ENCODE measurements at regions not wholly inside any gene's neighbourhood (a gene's known extent, or its start where the extent isn't known, plus 50 kb on each side); places are given as distances from the start of the nearest gene placed in this dataset.

DNA sequence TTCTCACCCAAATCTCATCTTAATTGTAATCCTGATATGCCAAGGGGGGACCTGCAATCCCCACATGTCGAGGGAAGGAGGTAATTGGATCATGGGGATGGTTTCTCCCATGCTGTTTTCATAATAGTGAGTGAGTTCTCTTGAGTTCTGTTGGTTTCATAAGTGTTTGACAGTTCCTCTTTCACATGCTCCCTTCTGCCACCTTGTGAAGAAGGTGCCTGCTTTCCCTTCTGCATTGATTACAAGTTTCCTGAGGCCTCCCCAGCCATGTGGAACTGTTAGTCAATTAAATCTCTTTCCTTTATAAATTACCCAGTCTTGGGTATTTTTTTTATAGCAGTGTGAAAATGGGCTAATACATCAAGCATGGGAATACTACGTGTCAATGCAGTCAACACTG lies 925.0 kb upstream of the MAN1A1 start:
- no peak overlapping the region for H3K9ac ChIP-seq

More for the DNA sequence above, 925.0 kb upstream of the MAN1A1 start:
- no peak for DNase-seq
- Histone ChIP-seq H3K4me2 (no peak overlapping the region), H3K9me2 (no peaks in the 10 kb centered on the region), H2AFZ (ENCODE audit: low read depth) (no peak overlapping the region), H3K27me3 (ENCODE audit: insufficient read depth) (no peaks in the 10 kb centered on the region), H3F3A (replicated peaks; ENCODE audit: insufficient read depth) (no peaks in the 10 kb centered on the region), H3K27ac (ENCODE audit: low read depth in 2 of 2, low read length in 1 of 2) (no peak overlapping the region), H3K4me1 (ENCODE audit: control insufficient read depth in 1 of 2, insufficient read depth in 2 of 2, low read depth in 1 of 2, low read length in 1 of 2) (peaks cover 0 to under 1% of the 10 kb centered on the region in 2 experiments; a peak in 1 of 4 replicates), H4K20me1 (ENCODE audit: insufficient read depth) (no peaks in the 10 kb centered on the region), H3K4me3 (ENCODE audit: low read depth in 2 of 2, low read length in 1 of 2) (no peak overlapping the region), H3K79me2 (ENCODE audit: insufficient read depth) (no peaks in the 10 kb centered on the region), H3K36me3 (replicated peaks in 1 of 2; ENCODE audit: control insufficient read depth in 1 of 2, insufficient read depth in 2 of 2, low read length in 1 of 2) (no peaks in the 10 kb centered on the region), H3K9me3 (no peaks in the 10 kb centered on the region)
- ChIA-PET CTCF (no interaction called here), POLR2A (no interaction called here)
- TF ChIP-seq, protein P1, sequence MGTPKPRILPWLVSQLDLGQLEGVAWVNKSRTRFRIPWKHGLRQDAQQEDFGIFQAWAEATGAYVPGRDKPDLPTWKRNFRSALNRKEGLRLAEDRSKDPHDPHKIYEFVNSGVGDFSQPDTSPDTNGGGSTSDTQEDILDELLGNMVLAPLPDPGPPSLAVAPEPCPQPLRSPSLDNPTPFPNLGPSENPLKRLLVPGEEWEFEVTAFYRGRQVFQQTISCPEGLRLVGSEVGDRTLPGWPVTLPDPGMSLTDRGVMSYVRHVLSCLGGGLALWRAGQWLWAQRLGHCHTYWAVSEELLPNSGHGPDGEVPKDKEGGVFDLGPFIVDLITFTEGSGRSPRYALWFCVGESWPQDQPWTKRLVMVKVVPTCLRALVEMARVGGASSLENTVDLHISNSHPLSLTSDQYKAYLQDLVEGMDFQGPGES (IDR thresholded peaks at IDR 0.05; ENCODE audit: low read depth, low read length): no peak
- TF ChIP-seq GABPA (IDR thresholded peaks at IDR 0.05; ENCODE audit: low read depth) (no peak), MEF2A (IDR thresholded peaks at IDR 0.05; ENCODE audit: borderline replicate concordance, low read depth) (no peak), RXRA (IDR thresholded peaks at IDR 0.05; ENCODE audit: borderline replicate concordance, low read depth) (no peak), TEAD4 (IDR thresholded peaks at IDR 0.05; ENCODE audit: borderline replicate concordance, insufficient read depth) (no peak), NRF1 (IDR thresholded peaks at IDR 0.05; ENCODE audit: low read depth, low read length) (no peak), EP300 (IDR thresholded peaks at IDR 0.05; ENCODE audit: borderline replicate concordance in 1 of 2, low read depth in 1 of 2, low read length in 1 of 2) (no peak), POLR2AphosphoS5 (IDR thresholded peaks at IDR 0.05; ENCODE audit: low read depth, low read length) (no peak), FOXM1 (IDR thresholded peaks at IDR 0.05; ENCODE audit: low read depth) (no peak), FOSL2 (IDR thresholded peaks at IDR 0.05; ENCODE audit: borderline replicate concordance, low read depth) (no peak), RFX5 (IDR thresholded peaks at IDR 0.05; ENCODE audit: low read length) (no peak), RCOR1 (IDR thresholded peaks at IDR 0.05; ENCODE audit: low read length) (no peak), RAD21 (IDR thresholded peaks at IDR 0.05; ENCODE audit: low read length) (no peak), YY1 (IDR thresholded peaks at IDR 0.05; ENCODE audit: low read depth) (no peak)
- TF ChIP-seq, protein P2, sequence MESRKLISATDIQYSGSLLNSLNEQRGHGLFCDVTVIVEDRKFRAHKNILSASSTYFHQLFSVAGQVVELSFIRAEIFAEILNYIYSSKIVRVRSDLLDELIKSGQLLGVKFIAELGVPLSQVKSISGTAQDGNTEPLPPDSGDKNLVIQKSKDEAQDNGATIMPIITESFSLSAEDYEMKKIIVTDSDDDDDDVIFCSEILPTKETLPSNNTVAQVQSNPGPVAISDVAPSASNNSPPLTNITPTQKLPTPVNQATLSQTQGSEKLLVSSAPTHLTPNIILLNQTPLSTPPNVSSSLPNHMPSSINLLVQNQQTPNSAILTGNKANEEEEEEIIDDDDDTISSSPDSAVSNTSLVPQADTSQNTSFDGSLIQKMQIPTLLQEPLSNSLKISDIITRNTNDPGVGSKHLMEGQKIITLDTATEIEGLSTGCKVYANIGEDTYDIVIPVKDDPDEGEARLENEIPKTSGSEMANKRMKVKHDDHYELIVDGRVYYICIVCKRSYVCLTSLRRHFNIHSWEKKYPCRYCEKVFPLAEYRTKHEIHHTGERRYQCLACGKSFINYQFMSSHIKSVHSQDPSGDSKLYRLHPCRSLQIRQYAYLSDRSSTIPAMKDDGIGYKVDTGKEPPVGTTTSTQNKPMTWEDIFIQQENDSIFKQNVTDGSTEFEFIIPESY (IDR thresholded peaks at IDR 0.05; ENCODE audit: borderline replicate concordance, low read depth): no peak
- TF ChIP-seq, protein P3, sequence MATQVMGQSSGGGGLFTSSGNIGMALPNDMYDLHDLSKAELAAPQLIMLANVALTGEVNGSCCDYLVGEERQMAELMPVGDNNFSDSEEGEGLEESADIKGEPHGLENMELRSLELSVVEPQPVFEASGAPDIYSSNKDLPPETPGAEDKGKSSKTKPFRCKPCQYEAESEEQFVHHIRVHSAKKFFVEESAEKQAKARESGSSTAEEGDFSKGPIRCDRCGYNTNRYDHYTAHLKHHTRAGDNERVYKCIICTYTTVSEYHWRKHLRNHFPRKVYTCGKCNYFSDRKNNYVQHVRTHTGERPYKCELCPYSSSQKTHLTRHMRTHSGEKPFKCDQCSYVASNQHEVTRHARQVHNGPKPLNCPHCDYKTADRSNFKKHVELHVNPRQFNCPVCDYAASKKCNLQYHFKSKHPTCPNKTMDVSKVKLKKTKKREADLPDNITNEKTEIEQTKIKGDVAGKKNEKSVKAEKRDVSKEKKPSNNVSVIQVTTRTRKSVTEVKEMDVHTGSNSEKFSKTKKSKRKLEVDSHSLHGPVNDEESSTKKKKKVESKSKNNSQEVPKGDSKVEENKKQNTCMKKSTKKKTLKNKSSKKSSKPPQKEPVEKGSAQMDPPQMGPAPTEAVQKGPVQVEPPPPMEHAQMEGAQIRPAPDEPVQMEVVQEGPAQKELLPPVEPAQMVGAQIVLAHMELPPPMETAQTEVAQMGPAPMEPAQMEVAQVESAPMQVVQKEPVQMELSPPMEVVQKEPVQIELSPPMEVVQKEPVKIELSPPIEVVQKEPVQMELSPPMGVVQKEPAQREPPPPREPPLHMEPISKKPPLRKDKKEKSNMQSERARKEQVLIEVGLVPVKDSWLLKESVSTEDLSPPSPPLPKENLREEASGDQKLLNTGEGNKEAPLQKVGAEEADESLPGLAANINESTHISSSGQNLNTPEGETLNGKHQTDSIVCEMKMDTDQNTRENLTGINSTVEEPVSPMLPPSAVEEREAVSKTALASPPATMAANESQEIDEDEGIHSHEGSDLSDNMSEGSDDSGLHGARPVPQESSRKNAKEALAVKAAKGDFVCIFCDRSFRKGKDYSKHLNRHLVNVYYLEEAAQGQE (IDR thresholded peaks at IDR 0.05; ENCODE audit: low read depth, low read length): no peak
- TF ChIP-seq, protein P4, sequence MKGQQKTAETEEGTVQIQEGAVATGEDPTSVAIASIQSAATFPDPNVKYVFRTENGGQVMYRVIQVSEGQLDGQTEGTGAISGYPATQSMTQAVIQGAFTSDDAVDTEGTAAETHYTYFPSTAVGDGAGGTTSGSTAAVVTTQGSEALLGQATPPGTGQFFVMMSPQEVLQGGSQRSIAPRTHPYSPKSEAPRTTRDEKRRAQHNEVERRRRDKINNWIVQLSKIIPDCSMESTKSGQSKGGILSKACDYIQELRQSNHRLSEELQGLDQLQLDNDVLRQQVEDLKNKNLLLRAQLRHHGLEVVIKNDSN (IDR thresholded peaks at IDR 0.05; ENCODE audit: borderline replicate concordance, low read depth): no peak
- 37% methylated on average over 2 of the region's 2 CpGs for WGBS (ENCODE audit: low lambda C conversion rate)
